ENCODE measurements at regions not wholly inside any gene's neighbourhood (a gene's known extent, or its start where the extent isn't known, plus 50 kb on each side); places are given as distances from the start of the nearest gene placed in this dataset.

DNA sequence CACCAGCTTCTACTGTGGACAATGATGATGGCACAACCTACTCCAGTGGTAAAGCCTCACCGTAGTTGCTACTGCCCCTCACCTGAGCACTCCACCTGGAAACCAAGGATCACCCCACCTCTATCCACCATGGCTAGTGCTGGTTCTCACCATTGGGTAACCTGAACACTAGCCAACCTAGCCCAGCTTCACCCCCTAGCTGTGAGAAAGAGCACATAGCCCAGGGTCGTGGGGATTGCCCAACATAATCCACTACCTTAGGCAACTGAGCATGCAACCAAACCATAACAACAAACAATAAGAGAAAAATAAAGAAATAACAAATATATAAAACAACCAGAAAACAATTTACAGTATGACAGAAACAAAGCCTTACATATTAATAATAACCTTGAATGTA, 560.1 kb downstream of the DIAPH3 start:
- no peaks in the 10 kb centered on the region for H3K4me1 ChIP-seq
- H3K36me3 ChIP-seq: no peaks in the 10 kb centered on the region
- peaks cover 5% of the 10 kb centered on the region for H3K9me3 ChIP-seq
- TF ChIP-seq, protein P1, sequence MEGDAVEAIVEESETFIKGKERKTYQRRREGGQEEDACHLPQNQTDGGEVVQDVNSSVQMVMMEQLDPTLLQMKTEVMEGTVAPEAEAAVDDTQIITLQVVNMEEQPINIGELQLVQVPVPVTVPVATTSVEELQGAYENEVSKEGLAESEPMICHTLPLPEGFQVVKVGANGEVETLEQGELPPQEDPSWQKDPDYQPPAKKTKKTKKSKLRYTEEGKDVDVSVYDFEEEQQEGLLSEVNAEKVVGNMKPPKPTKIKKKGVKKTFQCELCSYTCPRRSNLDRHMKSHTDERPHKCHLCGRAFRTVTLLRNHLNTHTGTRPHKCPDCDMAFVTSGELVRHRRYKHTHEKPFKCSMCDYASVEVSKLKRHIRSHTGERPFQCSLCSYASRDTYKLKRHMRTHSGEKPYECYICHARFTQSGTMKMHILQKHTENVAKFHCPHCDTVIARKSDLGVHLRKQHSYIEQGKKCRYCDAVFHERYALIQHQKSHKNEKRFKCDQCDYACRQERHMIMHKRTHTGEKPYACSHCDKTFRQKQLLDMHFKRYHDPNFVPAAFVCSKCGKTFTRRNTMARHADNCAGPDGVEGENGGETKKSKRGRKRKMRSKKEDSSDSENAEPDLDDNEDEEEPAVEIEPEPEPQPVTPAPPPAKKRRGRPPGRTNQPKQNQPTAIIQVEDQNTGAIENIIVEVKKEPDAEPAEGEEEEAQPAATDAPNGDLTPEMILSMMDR (IDR thresholded peaks at IDR 0.05): no peak
- ATAC-seq (no peak), DNase-seq (no peak)
- intact Hi-C loops (cut with DNase I): no loop called here
- H3K27me3 ChIP-seq: no peaks in the 10 kb centered on the region
- no peak overlapping the region for H3K4me3 ChIP-seq
- no peak overlapping the region for H3K27ac ChIP-seq

DNA sequence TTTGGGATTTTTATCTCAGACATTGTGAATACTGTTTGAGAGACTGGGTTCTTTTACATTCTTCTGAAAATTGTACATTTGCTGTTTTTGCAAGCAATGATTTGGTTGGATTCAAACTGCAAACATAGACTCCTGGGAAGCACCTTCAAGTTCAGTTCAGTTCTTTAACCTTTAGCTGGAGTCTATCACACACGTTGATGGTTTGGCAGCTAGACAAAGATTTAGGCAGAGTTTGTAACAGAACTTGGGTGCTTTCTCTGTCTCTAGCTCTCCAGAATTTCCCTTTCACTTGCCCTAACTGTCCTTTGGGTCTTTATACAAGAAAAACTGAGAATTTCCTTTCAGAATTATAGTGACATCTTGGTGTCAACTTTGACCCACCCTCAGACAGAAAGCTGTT, 556.6 kb downstream of the DIAPH3 start:
- Histone ChIP-seq H3K27ac (no peak overlapping the region), H3K4me3 (no peak overlapping the region), H3K9me3 (no peaks in the 10 kb centered on the region), H3K27me3 (no peaks in the 10 kb centered on the region), H3K4me1 (no peaks in the 10 kb centered on the region), H3K36me3 (no peaks in the 10 kb centered on the region)
- DNase-seq (no peak), ATAC-seq (no peak)
- intact Hi-C loops (cut with DNase I): no loop called here
- TF ChIP-seq, protein P1 (IDR thresholded peaks at IDR 0.05): no peak

DNA sequence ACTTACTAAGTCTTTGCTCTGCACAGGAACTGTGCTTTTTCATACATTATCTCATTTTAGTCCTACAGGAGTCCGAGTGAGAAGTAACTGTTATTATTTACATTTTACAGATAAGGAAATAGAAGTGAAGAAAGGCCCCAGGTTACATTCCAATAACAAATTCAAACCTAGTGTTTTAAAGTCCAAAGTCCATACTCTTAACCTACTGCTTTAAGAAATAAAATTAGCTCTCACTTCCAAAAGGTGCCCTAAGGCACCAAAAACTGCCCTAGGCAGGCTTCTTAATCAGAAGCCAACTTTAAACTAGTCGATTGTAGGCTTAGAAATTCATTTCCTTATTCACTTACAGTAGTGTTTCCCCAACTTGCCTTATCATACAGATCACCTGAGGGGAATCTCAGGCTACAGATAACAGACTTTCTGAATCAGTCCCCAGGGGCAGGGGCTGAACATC, 555.9 kb downstream of the DIAPH3 start:
- ATAC-seq: no peak
- Histone ChIP-seq H3K27ac (no peak overlapping the region), H3K9me3 (no peaks in the 10 kb centered on the region), H3K27me3 (no peaks in the 10 kb centered on the region), H3K4me1 (no peaks in the 10 kb centered on the region), H3K36me3 (no peaks in the 10 kb centered on the region), H3K4me3 (no peak overlapping the region)
- intact Hi-C loops (cut with DNase I): no loop called here
- TF ChIP-seq, protein P1 (IDR thresholded peaks at IDR 0.05): no peak
- DNase-seq: no peak

DNA sequence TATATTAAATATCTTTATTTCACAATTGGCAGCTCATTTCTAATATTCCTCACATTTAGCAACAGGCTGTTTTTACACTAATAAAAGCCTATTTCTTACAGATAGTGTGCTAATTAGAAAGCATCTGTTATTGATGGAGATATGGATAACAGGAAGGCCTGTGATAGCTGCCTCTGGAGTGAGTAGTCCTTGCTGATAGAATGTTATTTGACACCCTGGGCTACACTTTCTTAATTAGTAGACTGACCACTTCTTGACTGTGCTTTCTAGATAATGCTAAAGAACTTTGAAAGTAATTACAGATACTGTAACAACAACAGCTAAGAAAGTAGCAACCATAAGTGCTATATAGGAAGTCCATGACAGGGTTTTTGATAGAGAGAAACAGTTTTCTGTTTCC, 554.3 kb downstream of the DIAPH3 start:
- no peak for DNase-seq
- Histone ChIP-seq H3K27me3 (no peaks in the 10 kb centered on the region), H3K27ac (no peak overlapping the region), H3K4me1 (no peaks in the 10 kb centered on the region), H3K9me3 (no peaks in the 10 kb centered on the region), H3K4me3 (no peak overlapping the region), H3K36me3 (no peaks in the 10 kb centered on the region)
- TF ChIP-seq, protein P1 (IDR thresholded peaks at IDR 0.05): no peak
- intact Hi-C loops (cut with DNase I): no loop called here
- ATAC-seq: no peak

Data from upper lobe of right lung (tissue), 1 donor.